Lung (tissue), 11 donors: ENCODE measurements at regions not wholly inside any gene's neighbourhood (a gene's known extent, or its start where the extent isn't known, plus 50 kb on each side); places are given as distances from the start of the nearest gene placed in this dataset.

Source experiments
- ATAC-seq: fragments of 200-7000 bp; cut with Tn5 transposase; one replicate; pipeline ENCODE4 v1.9.1; 2020; ENCODE audit warnings: moderate number of reproducible peaks; ENCODE audit not compliant: insufficient read depth, low FRiP score
- DNase-seq, 3 donors: peaks; one replicate each; pipeline ENCODE4 v3.0.0-alpha.2; 2013 to 2017
- H3K27ac ChIP-seq, 2 donors: one replicate each; pipeline ENCODE4 v1.5.1; 2013; ENCODE audit warnings: mild to moderate bottlenecking in 2 of 2, moderate library complexity in 2 of 2, control low read depth in 1 of 2, inconsistent platforms in 1 of 2, low read depth in 1 of 2, low read length in 1 of 2
- H3K27me3 ChIP-seq, 3 donors: one replicate each; pipeline ENCODE4 v1.5.1; 2013; ENCODE audit warnings: low read length in 2 of 3; ENCODE audit not compliant: control insufficient read depth in 3 of 3, insufficient read depth in 3 of 3
- H3K36me3 ChIP-seq, 4 donors: one replicate each; pipeline ENCODE4 v1.5.1; 2013; ENCODE audit warnings: low read length in 4 of 4, mild to moderate bottlenecking in 1 of 4, moderate library complexity in 1 of 4; ENCODE audit not compliant: control insufficient read depth in 4 of 4, insufficient read depth in 4 of 4
- H3K4me1 ChIP-seq, 5 donors: one replicate each; pipeline ENCODE4 v1.5.1; 2013; ENCODE audit warnings: low read length in 5 of 5, mild to moderate bottlenecking in 2 of 5, moderate library complexity in 1 of 5; ENCODE audit not compliant: control insufficient read depth in 5 of 5, insufficient read depth in 5 of 5
- H3K4me3 ChIP-seq: one replicate; pipeline ENCODE4 v1.5.1; 2013; ENCODE audit warnings: mild to moderate bottlenecking, control low read depth, moderate library complexity
- H3K9ac ChIP-seq, 2 donors: one replicate each; pipeline ENCODE4 v1.5.1; 2013; ENCODE audit warnings: low read length in 2 of 2, control low read depth in 1 of 2; ENCODE audit not compliant: insufficient read depth in 1 of 2
- H3K9me3 ChIP-seq, 4 donors: one replicate each; pipeline ENCODE4 v1.5.1; 2013; ENCODE audit warnings: low read length in 3 of 4, mild to moderate bottlenecking in 1 of 4, moderate library complexity in 1 of 4; ENCODE audit not compliant: control insufficient read depth in 4 of 4, insufficient read depth in 3 of 4
- CTCF ChIP-seq: IDR thresholded peaks from 2 replicates; pipeline ENCODE4 v1.5.1; 2012; ENCODE audit warnings: mild to moderate bottlenecking; ENCODE audit errors: control extremely low read depth, extremely low read depth
- WGBS, 2 donors: extraction: QIAGEN DNeasy Blood & Tissue Kit; methylation state at CpG; one replicate each; pipeline ENCODE4 v1.1.7; 2013; 5-methylcytosine and 5-hydroxymethylcytosine counted together
- donor health status: control.
- donor health status: control.
- donor health status: Bipolar disorder and iron deficiency.
- donor health status: healthy.
- donor health status: DM: yes; HTN: yes; CAD: no.

- H3K4me1 ChIP-seq = peaks cover 0 to 4% (median 0%) of the 10 kb centered on the region in 5 donors
- 69 to 78% methylated on average over 1 of the region's 1 CpG for WGBS, 2 donors
Observed at GRCh38 chr9:71253011-71253410, 131.6 kb upstream of the TRPM3 start.

DNA sequence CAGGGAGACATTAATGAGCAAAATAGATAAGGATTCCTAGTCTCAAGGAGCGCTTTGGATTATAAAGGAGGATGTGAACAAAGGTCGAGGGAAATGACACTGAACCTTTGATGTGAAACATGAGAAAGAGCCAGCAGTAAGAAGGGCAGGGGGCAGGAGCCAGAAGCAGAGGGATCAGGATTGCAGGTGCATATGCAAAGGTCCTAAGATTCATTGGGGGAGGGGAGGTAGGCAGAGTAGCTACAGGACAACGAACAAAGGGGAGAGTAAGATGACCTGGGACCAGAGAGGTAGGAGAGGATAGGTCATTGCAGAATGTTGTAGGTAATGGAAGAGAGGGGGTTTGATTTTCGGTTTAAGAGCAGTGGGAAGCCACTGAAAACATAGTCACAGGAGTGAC is 129.2 kb upstream of the TRPM3 start:
- Histone ChIP-seq H3K36me3 (no peaks in the 10 kb centered on the region), H3K27ac (no peak overlapping the region), H3K4me1 (peaks cover 0 to 4% (median 0%) of the 10 kb centered on the region in 5 donors), H3K4me3 (no peak overlapping the region), H3K9me3 (no peaks in the 10 kb centered on the region), H3K9ac (no peak overlapping the region), H3K27me3 (no peaks in the 10 kb centered on the region)
- 32 to 48% methylated on average over 4 of the region's 4 CpGs for WGBS, 2 donors
- ATAC-seq = no peak
- no peak for DNase-seq
- TF ChIP-seq CTCF = no peak

More at GRCh38 chr9:71253011-71253410, 131.6 kb upstream of the TRPM3 start:
- Histone ChIP-seq H3K27me3 (no peaks in the 10 kb centered on the region), H3K27ac (no peak overlapping the region), H3K36me3 (no peaks in the 10 kb centered on the region), H3K9me3 (no peaks in the 10 kb centered on the region), H3K9ac (no peak overlapping the region), H3K4me3 (no peak overlapping the region)
- ATAC-seq (no peak), DNase-seq (no peak)
- no peak for TF ChIP-seq CTCF

- Histone ChIP-seq H3K4me1 (peaks cover 0 to 4% (median 0%) of the 10 kb centered on the region in 5 donors), H3K36me3 (no peaks in the 10 kb centered on the region), H3K27ac (no peak overlapping the region), H3K4me3 (no peak overlapping the region), H3K27me3 (no peaks in the 10 kb centered on the region), H3K9me3 (no peaks in the 10 kb centered on the region), H3K9ac (no peak overlapping the region)
- peak; percentile 49 for TF ChIP-seq CTCF
- WGBS, 2 donors = 17 to 18% methylated on average over 5 of the region's 5 CpGs
- peak; percentile 31 to 82 (median 71) for DNase-seq
- ATAC-seq = peak; percentile 52
Observed at GRCh38 chr9:71249729-71250317, 128.4 kb upstream of the TRPM3 start.

- H3K36me3 ChIP-seq = no peaks in the 10 kb centered on the region
- no peak overlapping the region for H3K9ac ChIP-seq
- H3K4me1 ChIP-seq = peaks cover 0 to 4% (median 0%) of the 10 kb centered on the region in 5 donors
- no peaks in the 10 kb centered on the region for H3K9me3 ChIP-seq
- DNase-seq (no peak), ATAC-seq (no peak)
- H3K27ac ChIP-seq = no peak overlapping the region
- no peak overlapping the region for H3K4me3 ChIP-seq
- no peaks in the 10 kb centered on the region for H3K27me3 ChIP-seq
- no peak for TF ChIP-seq CTCF
Observed at GRCh38 chr9:71245651-71246050, 124.2 kb upstream of the TRPM3 start.
